GM12864 (cell line): ENCODE measurements at regions not wholly inside any gene's neighbourhood (a gene's known extent, or its start where the extent isn't known, plus 50 kb on each side); places are given as distances from the start of the nearest gene placed in this dataset.

Experiments used
- DNase-seq: peaks from one replicate; pipeline ENCODE4 v3.0.0-alpha.2; 2011; ENCODE audit warnings: low read depth
- H3K4me3 ChIP-seq: 2 replicates; pipeline ENCODE4 v1.5.1; 2011; ENCODE audit warnings: mild to moderate bottlenecking, low read depth, low read length, control low read depth
- CTCF ChIP-seq: IDR thresholded peaks from 2 replicates; pipeline ENCODE4 v1.5.1; 2011; ENCODE audit warnings: low read depth, mild to moderate bottlenecking, moderate library complexity, low read length, control low read depth, inconsistent platforms; ENCODE audit errors: missing control alignments

GRCh38 chrX:9133426-9133825, 99.5 kb upstream of the FAM9B start:
- no peak overlapping the region for H3K4me3 ChIP-seq
- TF ChIP-seq CTCF: no peak
- no peak for DNase-seq

- no peak for DNase-seq
- no peak overlapping the region for H3K4me3 ChIP-seq
- no peak for TF ChIP-seq CTCF
Measured at GRCh38 chrX:9134366-9134765, 100.4 kb upstream of the FAM9B start.

GRCh38 chrX:9135901-9136510, 102.1 kb upstream of the FAM9B start:
- TF ChIP-seq CTCF: no peak
- H3K4me3 ChIP-seq: no peak overlapping the region
- no peak for DNase-seq

GRCh38 chrX:9137152-9137551, 103.2 kb upstream of the FAM9B start:
- TF ChIP-seq CTCF: no peak
- DNase-seq: no peak
- no peak overlapping the region for H3K4me3 ChIP-seq

- no peak overlapping the region for H3K4me3 ChIP-seq
- DNase-seq: no peak
- no peak for TF ChIP-seq CTCF
Measured at GRCh38 chrX:9141496-9141895, 107.6 kb upstream of the FAM9B start.

- no peak for TF ChIP-seq CTCF
- no peak overlapping the region for H3K4me3 ChIP-seq
- no peak for DNase-seq
Measured at GRCh38 chrX:9144701-9145241, 110.8 kb upstream of the FAM9B start.

- H3K4me3 ChIP-seq: no peak overlapping the region
- no peak for TF ChIP-seq CTCF
- DNase-seq: no peak
Measured at GRCh38 chrX:9146657-9147056, 112.7 kb upstream of the FAM9B start.
